ENCODE measurements at regions not wholly inside any gene's neighbourhood (a gene's known extent, or its start where the extent isn't known, plus 50 kb on each side); places are given as distances from the start of the nearest gene placed in this dataset.

GRCh38 chr3:1823867-1824266, 274.8 kb upstream of the CNTN4 start:
- Histone ChIP-seq H3K27ac (ENCODE audit: low read length) (no peak overlapping the region), H3K27me3 (replicated peaks; ENCODE audit: insufficient read depth, low read length) (no peaks in the 10 kb centered on the region), H3K9me3 (replicated peaks; ENCODE audit: insufficient read depth, low read length) (no peaks in the 10 kb centered on the region), H2AFZ (ENCODE audit: low read length) (no peak overlapping the region), H3K4me2 (ENCODE audit: low read depth, low read length) (no peak overlapping the region), H4K20me1 (ENCODE audit: insufficient read depth, low read length) (no peaks in the 10 kb centered on the region), H3K4me1 (ENCODE audit: low read length) (no peaks in the 10 kb centered on the region), H3K9me2 (replicated peaks; ENCODE audit: insufficient read depth, low read length) (no peaks in the 10 kb centered on the region), H3F3A (ENCODE audit: insufficient read depth, low read length) (no peaks in the 10 kb centered on the region), H3K4me3 (ENCODE audit: low read length) (no peak overlapping the region), H3K36me3 (replicated peaks; ENCODE audit: insufficient read depth, low read length) (no peaks in the 10 kb centered on the region), H3K9ac (ENCODE audit: low read length) (no peak overlapping the region), H3K79me2 (ENCODE audit: low read length) (no peaks in the 10 kb centered on the region)
- TF ChIP-seq, protein P1, sequence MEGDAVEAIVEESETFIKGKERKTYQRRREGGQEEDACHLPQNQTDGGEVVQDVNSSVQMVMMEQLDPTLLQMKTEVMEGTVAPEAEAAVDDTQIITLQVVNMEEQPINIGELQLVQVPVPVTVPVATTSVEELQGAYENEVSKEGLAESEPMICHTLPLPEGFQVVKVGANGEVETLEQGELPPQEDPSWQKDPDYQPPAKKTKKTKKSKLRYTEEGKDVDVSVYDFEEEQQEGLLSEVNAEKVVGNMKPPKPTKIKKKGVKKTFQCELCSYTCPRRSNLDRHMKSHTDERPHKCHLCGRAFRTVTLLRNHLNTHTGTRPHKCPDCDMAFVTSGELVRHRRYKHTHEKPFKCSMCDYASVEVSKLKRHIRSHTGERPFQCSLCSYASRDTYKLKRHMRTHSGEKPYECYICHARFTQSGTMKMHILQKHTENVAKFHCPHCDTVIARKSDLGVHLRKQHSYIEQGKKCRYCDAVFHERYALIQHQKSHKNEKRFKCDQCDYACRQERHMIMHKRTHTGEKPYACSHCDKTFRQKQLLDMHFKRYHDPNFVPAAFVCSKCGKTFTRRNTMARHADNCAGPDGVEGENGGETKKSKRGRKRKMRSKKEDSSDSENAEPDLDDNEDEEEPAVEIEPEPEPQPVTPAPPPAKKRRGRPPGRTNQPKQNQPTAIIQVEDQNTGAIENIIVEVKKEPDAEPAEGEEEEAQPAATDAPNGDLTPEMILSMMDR (IDR thresholded peaks at IDR 0.05; ENCODE audit: low read length) = no peak
- TF ChIP-seq EZH2phosphoT487 (IDR thresholded peaks at IDR 0.05; ENCODE audit: low read length) (no peak), EZH2 (optimal IDR thresholded peaks at IDR 0.05; ENCODE audit: low read depth, low read length) (no peak)
- DNase-seq = no peak

GRCh38 chr3:1824359-1824758, 274.3 kb upstream of the CNTN4 start:
- H2AFZ ChIP-seq (ENCODE audit: low read length) = no peak overlapping the region
- no peaks in the 10 kb centered on the region for H3K4me1 ChIP-seq (ENCODE audit: low read length)
- H3K27me3 ChIP-seq (replicated peaks; ENCODE audit: insufficient read depth, low read length) = no peaks in the 10 kb centered on the region

GRCh38 chr3:1828519-1828918, 270.1 kb upstream of the CNTN4 start:
- Histone ChIP-seq H3K4me3 (ENCODE audit: low read length) (no peak overlapping the region), H3K9ac (ENCODE audit: low read length) (no peak overlapping the region), H2AFZ (ENCODE audit: low read length) (no peak overlapping the region), H3K27ac (ENCODE audit: low read length) (no peak overlapping the region), H3K36me3 (replicated peaks; ENCODE audit: insufficient read depth, low read length) (no peaks in the 10 kb centered on the region), H3K9me2 (replicated peaks; ENCODE audit: insufficient read depth, low read length) (no peaks in the 10 kb centered on the region), H3K27me3 (replicated peaks; ENCODE audit: insufficient read depth, low read length) (no peaks in the 10 kb centered on the region), H4K20me1 (ENCODE audit: insufficient read depth, low read length) (no peaks in the 10 kb centered on the region), H3K79me2 (ENCODE audit: low read length) (no peaks in the 10 kb centered on the region), H3K9me3 (replicated peaks; ENCODE audit: insufficient read depth, low read length) (no peaks in the 10 kb centered on the region), H3F3A (ENCODE audit: insufficient read depth, low read length) (no peaks in the 10 kb centered on the region), H3K4me1 (ENCODE audit: low read length) (no peaks in the 10 kb centered on the region), H3K4me2 (ENCODE audit: low read depth, low read length) (no peak overlapping the region)
- DNase-seq = no peak
- TF ChIP-seq EZH2 (optimal IDR thresholded peaks at IDR 0.05; ENCODE audit: low read depth, low read length) (no peak), EZH2phosphoT487 (IDR thresholded peaks at IDR 0.05; ENCODE audit: low read length) (no peak)
- TF ChIP-seq, protein P1 (IDR thresholded peaks at IDR 0.05; ENCODE audit: low read length) = no peak

More at GRCh38 chr3:1824359-1824758, 274.3 kb upstream of the CNTN4 start:
- Histone ChIP-seq H3K27ac (ENCODE audit: low read length) (no peak overlapping the region), H4K20me1 (ENCODE audit: insufficient read depth, low read length) (no peaks in the 10 kb centered on the region), H3K9me2 (replicated peaks; ENCODE audit: insufficient read depth, low read length) (no peaks in the 10 kb centered on the region), H3K9ac (ENCODE audit: low read length) (no peak overlapping the region), H3K9me3 (replicated peaks; ENCODE audit: insufficient read depth, low read length) (no peaks in the 10 kb centered on the region), H3K4me3 (ENCODE audit: low read length) (no peak overlapping the region), H3K79me2 (ENCODE audit: low read length) (no peaks in the 10 kb centered on the region), H3K4me2 (ENCODE audit: low read depth, low read length) (no peak overlapping the region), H3K36me3 (replicated peaks; ENCODE audit: insufficient read depth, low read length) (no peaks in the 10 kb centered on the region), H3F3A (ENCODE audit: insufficient read depth, low read length) (no peaks in the 10 kb centered on the region)
- TF ChIP-seq EZH2phosphoT487 (IDR thresholded peaks at IDR 0.05; ENCODE audit: low read length) = no peak
- TF ChIP-seq, protein P1 (IDR thresholded peaks at IDR 0.05; ENCODE audit: low read length) = no peak
- no peak for TF ChIP-seq EZH2 (optimal IDR thresholded peaks at IDR 0.05; ENCODE audit: low read depth, low read length)
- no peak for DNase-seq
